ENCODE measurements at regions not wholly inside any gene's neighbourhood (a gene's known extent, or its start where the extent isn't known, plus 50 kb on each side); places are given as distances from the start of the nearest gene placed in this dataset.
A peak's percentile ranks its signal among the peaks of the same experiment; 100 is the strongest.

DNA sequence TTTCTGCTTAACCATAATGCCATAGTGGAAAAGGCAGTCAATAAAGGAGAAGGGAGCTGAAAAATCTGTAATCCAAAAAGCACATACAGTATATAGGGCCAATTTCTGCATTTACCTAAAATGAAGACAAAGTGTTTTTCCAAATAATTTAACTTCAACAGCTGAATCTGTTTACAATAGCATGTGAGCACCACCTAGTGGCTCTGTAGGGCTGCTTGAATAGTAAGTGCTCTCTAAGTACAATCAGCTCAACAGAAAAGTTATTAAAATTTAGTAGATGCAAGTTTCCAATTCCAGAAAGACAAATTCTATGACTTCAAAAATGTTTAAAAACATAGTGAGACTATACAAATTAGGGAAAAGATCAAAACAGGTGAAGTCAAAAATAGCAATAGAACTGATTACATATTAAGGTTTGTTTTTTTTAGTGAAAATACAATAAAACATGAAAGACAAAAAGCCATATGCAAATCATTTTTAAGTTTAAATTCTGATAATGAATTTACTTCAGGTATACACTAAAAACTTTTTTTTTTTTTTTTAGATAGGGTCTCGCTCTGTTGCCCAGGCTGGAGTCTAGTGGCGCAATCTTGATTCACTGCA lies 220.0 kb downstream of the SETD4 start:
- no peaks in the 10 kb centered on the region for H3K9me3 ChIP-seq (ENCODE audit: control insufficient read depth, low read depth, low read length)
- H3K27ac ChIP-seq (ENCODE audit: insufficient read length, low read depth, low read length), result no peak overlapping the region
- no peaks in the 10 kb centered on the region for H3K79me1 ChIP-seq (ENCODE audit: insufficient read depth, low read depth, low read length, poor library complexity, severe bottlenecking)
- no peak overlapping the region for H3T11ph ChIP-seq (ENCODE audit: low read length)
- H2BK5ac ChIP-seq (ENCODE audit: insufficient read length, low read length), result no peak overlapping the region
- no peaks in the 10 kb centered on the region for H3K4me1 ChIP-seq (ENCODE audit: insufficient read depth, low read length)
- H2BK12ac ChIP-seq (ENCODE audit: insufficient read length, low read depth, low read length), result no peak overlapping the region
- H3K23ac ChIP-seq (ENCODE audit: insufficient read length, low read depth, low read length), result no peak overlapping the region
- Mint-ChIP-seq H3K36me3 (ENCODE audit: insufficient read depth in 1 of 3, low read depth in 3 of 3) (no peaks in the 10 kb centered on the region), H3K9me3 (no peaks in the 10 kb centered on the region), H3K4me3 (no peak overlapping the region), H3K4me1 (peaks cover 0 to 2% of the 10 kb centered on the region in 2 experiments; a peak in 1 of 4 replicates), H3K27ac (no peak overlapping the region), H3K27me3 (ENCODE audit: low read depth) (no peaks in the 10 kb centered on the region; the same call in none of the 2 replicates)
- no peak overlapping the region for H4K8ac ChIP-seq (replicated peaks; ENCODE audit: insufficient read length, low read depth, low read length)
- no peak overlapping the region for H3K4me2 ChIP-seq (ENCODE audit: insufficient read depth, insufficient read length, low read length)
- no peak overlapping the region for H2AK5ac ChIP-seq (ENCODE audit: insufficient read length, low read length)
- no peak overlapping the region for H3K14ac ChIP-seq (ENCODE audit: insufficient read depth, low read length)
- no peak overlapping the region for H2BK15ac ChIP-seq (ENCODE audit: low read depth, low read length)
- H3K56ac ChIP-seq (ENCODE audit: insufficient read length, low read depth, low read length), result no peak overlapping the region
- H4K5ac ChIP-seq (ENCODE audit: insufficient read length, low read depth, low read length), result no peak overlapping the region
- WGBS (ENCODE audit: extremely low coverage, insufficient read length, low lambda C conversion rate), result no CpG with 5 or more reads among the region's 2 CpGs
- H4K20me1 ChIP-seq (ENCODE audit: control insufficient read depth, insufficient read depth, insufficient read length), result no peaks in the 10 kb centered on the region
- H2AFZ ChIP-seq (ENCODE audit: low read length), result no peak overlapping the region
- H3K9ac ChIP-seq (ENCODE audit: extremely low read depth, insufficient read length, low read length), result no peak overlapping the region
- H3K18ac ChIP-seq (ENCODE audit: insufficient read length, low read depth, low read length), result no peak overlapping the region
- no peak overlapping the region for H2BK120ac ChIP-seq (ENCODE audit: low read depth, low read length, poor library complexity, severe bottlenecking)
- no peaks in the 10 kb centered on the region for H3K27me3 ChIP-seq (ENCODE audit: insufficient read depth, low read length)
- H3K79me2 ChIP-seq (ENCODE audit: insufficient read depth, low read length), result no peaks in the 10 kb centered on the region
- no peak overlapping the region for H2BK20ac ChIP-seq (ENCODE audit: low read depth, low read length, poor library complexity, severe bottlenecking)
- TF ChIP-seq CTCF (conservative IDR thresholded peaks at IDR 0.05), result peak; percentile 94
- no peak overlapping the region for H3K4ac ChIP-seq (ENCODE audit: low read depth, low read length)
- no peak for DNase-seq
- H3K23me2 ChIP-seq (ENCODE audit: insufficient read length, low read depth, low read length, poor library complexity, severe bottlenecking), result no peaks in the 10 kb centered on the region
- no peak overlapping the region for H4K91ac ChIP-seq (ENCODE audit: insufficient read length, low read depth, low read length)

All from H9 (cell line).